Stimulated activated CD8-positive, alpha-beta memory T cell treated with anti-CD3 and anti-CD28 coated beads, Interleukin-2, amount 100 ng/mL, for 48 hours (primary cell): ENCODE measurements at regions not wholly inside any gene's neighbourhood (a gene's known extent, or its start where the extent isn't known, plus 50 kb on each side); places are given as distances from the start of the nearest gene placed in this dataset.
"Not testable (repeated sequence)": the region's sequence is repeated elsewhere in the genome, so short reads cannot be mapped to it uniquely, and the experiment has no call there.

ENCODE experiments used
- DNase-seq, 2 donors: peaks; one replicate each; pipeline ENCODE4 v3.0.0-alpha.2; 2020; ENCODE audit warnings: low read depth in 2 of 2

DNA sequence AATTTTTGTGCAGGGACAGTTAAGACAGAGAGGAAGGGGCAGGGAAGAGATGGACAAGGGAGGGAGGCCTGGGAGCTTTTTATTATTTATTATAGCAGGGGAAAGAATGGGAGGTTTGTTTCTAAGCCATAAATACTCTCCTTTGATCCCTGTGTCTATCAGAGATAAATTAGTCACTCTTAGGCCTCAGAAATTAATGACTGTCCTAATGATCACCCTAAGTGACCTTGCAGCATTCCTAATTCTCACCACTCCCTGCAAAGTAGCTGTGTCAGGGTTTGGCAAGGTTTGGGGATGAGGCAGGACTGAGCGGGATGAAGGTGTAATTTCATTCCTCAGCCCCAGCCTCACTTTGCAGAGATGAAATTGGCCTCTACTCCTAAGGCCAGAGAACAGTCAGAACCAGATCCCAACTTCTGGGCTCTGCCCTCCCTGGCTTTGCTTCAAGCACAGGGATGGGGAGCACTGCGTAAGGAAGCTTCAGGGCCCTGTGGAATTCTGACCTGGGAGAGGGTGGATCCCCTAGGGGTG lies 95.0 kb downstream of the TMEM17 start:
- DNase-seq, result no peak

DNA sequence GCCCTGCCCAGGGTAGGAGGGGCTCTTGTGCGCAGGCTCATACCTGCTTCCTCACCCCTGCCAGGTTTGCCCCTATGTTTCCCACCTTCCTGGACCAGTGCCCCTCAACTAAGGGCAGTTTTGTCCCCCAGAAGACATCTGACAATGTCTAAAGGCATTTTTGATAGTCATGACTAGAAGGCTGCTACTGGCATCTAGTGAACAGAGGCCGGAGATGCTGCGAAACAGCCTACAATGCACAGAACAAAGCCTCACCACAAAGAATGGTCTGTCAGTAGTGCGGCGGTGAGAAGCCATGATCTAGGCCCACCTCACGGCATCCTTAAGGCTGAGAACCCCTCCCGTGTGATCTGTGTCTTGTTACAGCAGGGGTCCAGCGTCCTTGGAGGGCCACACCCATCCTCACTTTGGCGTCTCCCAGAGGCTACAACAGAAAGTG lies 96.0 kb downstream of the TMEM17 start:
- DNase-seq, result no peak

DNA sequence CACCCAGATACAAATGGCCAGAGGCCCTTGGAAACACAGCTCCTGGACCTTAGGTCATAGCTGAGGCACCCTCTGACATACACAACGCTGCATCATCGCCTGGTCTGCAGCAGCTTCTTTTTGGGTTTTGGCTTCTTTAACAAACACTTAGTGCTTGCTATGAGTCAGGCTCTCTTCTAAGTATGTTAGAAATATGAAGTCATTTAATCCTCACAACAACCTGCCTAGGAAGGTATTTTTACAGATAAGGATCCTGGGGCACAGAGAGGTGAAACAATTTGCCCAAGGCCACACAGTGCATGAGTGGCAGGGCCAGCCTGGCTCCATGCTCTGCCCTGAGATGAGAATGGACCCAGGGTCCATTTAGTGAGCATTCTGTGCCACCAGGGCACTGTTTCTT lies 96.6 kb downstream of the TMEM17 start:
- DNase-seq, result no peak

DNA sequence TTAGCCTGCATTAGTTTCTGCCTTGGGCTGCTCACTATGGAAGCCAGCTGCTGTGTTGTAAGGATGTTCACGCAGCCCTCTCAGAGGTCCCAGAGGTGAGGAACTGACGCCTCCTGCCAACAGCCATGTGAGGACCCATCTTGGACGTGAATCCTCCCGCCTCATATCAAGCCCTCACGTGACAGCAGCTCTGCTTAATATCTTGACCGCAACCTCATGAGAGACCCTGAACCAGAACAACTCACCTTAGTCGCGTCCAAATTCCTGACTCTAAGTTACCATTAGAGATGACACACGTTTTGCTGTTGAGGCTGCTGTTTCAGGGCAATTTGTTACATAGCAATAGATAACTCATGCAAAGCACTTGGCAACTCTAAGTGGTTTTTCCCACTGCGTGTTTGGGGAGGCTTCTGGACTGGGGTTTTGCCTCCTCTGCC lies 97.7 kb downstream of the TMEM17 start:
- no peak for DNase-seq

DNA sequence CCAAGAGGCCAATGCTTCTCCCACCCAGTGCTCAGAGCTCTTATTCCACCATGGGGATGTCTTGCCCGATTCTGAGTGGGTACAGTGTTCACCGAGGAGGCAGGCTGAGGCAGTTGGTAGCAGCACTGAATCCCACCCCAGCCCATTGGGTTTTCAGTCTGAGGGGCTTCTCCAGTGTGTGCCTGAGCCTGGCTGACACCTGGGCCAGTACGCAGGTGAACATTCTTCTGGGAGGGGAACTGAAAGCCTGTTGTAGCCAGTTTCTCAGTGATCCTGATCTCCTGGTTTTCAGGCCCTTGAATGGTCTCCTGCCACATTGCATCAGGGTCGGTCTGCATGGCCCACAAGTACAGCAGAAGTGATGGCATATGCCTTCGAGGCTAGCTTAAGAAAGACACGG lies 98.2 kb downstream of the TMEM17 start:
- no peak for DNase-seq

DNA sequence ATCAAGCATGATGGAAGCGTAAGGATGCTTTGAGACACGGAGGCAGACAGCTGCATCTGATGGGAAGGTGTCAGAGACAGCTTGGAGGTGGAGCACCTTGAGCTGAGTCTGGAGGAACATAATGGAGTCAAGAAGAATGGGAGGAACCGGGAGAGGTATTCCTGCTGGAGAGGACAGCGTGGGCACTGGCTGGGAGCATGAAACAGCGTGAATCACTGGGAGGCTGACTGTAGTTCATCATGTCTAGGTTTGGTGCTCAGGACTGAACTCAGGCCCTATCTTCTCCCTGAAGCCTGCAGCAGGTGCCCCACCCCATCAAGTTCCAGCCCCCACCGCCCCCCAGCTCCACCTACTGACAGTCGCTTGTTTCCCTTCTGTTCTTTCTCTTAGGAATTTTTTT lies 98.6 kb downstream of the TMEM17 start:
- DNase-seq, result no peak

DNA sequence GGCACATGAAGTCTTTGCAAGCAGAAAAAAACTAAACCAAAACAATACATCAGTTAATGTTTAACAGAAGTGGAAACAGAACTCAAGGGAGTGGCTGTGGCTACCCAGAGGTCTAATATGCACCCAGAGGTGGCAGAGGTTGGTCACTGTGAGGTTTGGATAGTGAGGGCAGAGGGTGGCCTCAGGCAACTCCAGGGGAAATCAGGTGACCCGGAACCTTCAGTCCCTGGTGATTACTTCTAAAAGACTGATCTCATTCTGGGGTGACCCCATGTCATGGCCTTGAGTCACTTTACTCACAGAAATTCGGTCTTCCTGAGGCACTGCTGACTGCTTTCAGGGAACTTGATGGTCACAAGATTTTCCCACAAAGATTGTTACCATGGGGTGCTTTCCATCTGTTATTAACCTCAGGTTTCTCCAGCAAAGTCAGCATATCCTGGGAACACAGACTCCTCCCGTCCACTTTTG lies 99.4 kb downstream of the TMEM17 start:
- no peak for DNase-seq

DNA sequence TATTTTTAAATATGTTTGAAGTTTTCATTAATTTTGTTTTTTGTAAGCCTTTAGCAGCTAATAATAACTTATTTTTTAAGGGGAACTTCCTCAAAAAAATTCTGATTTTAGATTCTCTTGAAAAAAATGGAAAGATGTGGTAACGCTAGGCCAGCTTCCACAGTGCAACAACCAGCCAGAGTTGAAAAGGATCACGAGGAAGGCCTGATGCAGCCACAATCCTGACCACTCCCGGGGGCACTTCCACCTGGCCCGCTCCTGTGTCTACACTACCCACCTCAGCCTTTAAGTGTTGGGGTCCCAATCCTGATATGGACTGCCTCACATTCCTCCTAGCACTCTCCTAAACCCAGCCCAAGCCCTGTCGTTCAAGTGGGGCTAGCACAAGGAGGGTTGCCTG lies 101.1 kb downstream of the TMEM17 start:
- DNase-seq, result no peak

DNA sequence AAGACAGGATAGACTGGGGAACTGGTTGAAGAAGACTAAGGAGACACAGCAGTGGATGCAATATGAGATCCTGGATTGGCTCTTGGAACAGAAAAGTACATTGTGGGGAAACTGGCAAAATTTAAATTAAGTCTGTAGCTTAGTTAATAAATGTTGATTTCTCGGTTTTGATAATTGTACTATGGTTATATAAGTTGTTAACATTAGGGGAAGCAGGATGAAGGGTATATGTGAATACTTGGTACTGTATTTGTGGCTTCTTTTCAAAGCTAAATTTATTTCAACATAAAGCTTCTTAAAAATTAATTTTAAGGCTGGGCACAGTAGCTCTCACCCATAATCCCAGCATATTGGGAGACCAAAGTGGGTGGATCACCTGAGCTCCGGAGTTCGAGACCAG lies 103.8 kb downstream of the TMEM17 start:
- DNase-seq, result no peak

DNA sequence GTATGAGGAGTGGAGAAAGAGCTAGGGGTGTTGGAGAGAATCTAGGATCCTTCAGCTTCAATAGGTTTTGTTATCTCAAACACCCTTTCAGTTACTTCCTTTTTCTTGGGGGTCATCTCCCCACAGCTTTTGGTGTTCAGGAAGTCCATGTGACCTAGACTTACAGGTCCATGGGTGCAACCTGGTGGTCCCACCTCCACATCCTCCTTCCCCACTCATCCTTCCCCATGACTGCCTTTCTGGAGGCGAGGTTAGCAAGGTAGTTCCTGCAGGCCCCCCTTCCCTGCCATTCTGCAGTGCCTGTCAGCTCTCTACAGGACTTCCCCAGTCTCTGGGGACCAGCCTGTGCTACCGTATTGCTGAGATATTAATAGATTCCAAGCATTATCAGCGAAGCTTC lies 107.6 kb downstream of the TMEM17 start:
- DNase-seq, result no peak

DNA sequence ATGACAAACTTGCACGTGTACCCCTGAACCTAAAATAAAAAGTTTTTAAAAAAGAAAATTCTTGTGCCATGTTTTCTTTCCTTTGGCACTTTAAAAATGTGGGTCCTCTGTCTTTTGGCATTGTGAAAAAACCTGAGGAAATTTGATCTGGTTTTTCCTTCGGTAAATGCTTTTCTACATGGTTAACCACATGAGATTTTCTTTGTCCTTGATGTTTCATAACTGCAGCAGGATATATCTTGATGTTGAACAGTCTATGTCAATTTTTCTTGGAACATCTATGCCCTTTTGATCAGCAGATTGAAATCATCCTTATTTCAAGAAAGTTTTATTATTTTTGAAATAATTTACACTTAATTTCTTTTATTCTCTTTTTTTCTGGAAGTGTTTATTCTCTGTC lies 109.1 kb downstream of the TMEM17 start:
- DNase-seq, result no peak

DNA sequence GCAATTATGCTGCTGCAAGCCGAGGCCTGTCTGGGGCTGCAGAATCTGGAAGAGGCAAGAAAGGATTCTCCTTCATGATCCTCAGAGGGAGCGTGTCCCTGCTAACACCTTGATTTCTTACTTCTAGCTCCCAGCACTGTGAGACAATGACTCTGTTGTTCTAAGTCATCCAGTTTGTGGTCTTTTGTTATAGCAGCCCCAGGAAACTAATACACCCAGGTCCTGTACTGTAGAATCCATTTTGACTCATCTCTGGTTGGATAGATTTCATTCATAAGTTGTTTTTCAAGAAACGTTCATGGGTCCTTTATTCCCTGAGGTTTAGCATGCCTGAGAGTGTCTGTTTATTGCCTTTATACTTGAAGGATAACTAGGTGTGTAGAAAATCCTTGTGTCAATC lies 112.7 kb downstream of the TMEM17 start:
- DNase-seq, result no peak

DNA sequence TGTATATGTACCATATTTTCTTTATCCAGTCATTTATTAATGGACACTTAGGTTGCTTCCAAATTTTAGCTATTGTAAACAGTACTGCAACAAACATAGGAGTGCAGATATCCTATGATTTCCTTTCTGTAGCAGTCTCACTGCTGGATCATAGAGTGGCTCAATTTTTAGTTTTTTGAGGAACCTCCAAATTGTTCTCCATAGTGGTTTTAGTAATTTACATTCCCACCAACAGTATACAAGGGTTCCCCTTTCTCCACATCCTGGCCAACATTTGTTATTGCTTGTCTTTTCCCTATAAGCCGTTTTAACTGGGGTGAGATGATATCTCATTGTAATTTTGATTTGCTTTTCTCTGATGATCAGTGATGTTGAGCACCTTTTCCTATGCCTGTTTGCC lies 114.3 kb downstream of the TMEM17 start:
- DNase-seq, result no peak

DNA sequence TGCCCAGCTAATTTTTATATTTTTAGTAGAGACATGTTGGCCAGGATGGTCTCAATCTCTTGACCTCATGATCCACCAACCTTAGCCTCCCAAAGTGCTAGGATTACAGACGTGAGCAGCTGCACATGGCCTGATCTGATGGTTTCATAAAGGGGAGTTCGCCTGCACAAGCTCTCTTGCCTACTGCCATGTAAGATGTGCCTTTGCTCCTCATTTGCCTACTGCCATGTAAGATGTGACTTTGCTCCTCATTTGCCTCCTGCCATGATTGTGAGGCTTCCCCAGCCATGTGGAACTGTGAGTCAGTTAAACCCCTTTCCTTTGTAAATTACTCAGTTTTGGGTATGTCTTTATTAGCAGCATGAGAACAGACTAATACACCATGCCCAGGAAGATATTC lies 119.6 kb downstream of the TMEM17 start:
- DNase-seq, result not testable (repeated sequence)

DNA sequence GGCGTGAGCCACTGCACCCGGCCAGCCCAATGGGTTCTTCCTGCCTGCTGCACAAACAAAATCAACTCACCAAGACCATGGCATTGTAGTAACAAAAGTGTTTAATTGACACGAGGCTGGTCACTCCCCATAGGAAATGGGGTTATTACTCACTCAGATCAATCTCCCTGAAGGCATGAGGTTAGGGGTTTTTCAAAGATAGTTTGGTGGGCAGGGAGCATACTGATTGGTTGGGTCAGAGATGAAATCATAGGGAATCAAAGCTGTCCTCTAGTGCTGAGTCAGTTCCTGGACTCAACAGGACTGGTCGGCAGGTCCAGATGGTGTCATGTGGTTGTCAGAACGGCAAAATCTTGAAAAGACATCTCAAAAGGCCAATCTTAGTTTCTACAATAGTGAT lies 122.1 kb downstream of the TMEM17 start:
- DNase-seq, result no peak

DNA sequence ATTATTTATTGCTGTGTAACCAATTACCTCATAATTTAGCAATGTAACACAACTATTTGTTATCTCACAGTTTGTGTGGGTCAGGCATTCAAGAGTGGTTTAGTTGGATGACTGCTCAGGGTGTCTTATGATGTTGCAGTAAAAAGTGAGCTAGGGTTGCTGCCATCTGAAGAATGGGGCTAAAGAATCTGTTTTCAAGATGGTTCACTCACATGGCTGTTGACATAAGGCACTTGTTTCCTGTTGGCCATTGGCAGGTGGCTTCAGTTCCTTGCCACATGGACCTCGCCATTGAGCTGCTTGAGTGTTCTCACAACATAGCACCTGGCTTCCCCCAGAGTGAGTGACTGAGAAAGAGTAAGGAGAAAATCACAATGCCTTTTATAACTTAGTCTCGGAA lies 123.2 kb downstream of the TMEM17 start:
- no peak for DNase-seq

DNA sequence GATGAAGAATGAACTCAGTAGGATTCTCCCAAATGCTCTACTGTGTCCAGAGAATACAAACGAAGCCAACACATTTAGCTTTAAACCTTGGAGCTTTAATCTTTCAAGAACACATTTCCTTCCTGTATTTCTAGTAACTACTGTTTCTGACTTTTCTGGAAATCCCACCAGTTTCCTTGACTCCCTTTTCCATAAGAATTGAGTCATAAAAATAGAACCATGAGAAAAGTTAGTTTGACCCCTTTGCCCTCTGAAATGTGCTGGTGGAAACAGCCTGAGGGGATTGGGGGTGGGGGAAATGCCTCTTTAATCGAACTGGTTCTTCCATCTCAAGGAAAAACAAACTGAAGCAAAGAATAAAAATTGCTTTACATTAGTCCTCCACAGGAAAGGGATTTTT lies 123.9 kb downstream of the TMEM17 start:
- no peak for DNase-seq

DNA sequence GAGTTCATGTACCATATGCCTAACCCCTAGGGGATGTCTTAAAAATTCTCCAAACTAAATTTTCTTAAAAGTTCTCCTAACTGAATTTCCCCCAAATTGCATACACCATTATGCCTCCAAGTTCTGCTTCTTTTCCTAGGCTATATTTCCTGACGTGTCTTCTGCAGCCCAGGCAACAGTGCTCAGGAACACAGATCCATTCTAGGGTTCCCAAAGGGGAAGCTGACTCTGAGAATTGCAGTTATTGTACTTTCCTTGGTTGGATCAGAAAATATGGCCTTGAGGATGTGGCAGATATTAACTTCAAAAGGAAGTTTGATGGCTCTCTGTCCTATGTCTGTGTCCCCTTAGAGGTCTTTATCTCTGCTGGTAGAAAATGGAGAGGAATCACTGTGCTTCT lies 124.3 kb downstream of the TMEM17 start:
- no peak for DNase-seq

DNA sequence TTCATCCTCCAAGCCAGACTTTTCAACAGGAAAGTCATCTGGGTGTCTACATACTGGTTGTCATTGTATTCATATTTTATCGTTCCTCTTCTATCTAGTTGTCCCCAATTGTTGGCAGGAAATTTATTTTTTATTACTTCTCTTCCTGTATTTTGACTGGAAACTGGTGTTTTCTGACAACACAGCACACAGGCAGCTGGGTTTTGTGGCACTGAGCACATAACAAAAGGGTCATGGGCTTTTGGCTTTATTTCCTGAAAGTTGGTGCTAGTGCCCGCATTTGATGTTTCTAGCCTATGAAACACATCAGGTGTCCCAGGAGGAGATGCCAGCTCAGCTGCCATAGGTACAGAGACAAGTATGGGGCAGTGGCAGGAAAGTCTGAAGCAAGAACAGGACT lies 126.4 kb downstream of the TMEM17 start:
- no peak for DNase-seq

DNA sequence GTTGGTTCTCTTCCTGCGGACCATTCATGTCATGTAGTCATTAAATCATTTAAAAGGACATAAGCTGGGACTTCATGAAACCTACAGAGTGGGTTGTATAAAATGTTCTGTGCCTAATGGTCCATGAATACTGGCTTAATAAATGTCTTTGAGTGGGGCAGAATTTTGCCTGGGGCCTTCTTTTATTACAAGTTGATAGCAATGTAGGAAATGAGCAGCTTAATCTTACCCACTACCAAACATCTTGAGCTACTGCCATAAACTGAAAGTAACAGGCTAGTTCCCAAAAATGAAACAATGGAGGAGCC lies 130.9 kb downstream of the TMEM17 start:
- DNase-seq, result no peak

DNA sequence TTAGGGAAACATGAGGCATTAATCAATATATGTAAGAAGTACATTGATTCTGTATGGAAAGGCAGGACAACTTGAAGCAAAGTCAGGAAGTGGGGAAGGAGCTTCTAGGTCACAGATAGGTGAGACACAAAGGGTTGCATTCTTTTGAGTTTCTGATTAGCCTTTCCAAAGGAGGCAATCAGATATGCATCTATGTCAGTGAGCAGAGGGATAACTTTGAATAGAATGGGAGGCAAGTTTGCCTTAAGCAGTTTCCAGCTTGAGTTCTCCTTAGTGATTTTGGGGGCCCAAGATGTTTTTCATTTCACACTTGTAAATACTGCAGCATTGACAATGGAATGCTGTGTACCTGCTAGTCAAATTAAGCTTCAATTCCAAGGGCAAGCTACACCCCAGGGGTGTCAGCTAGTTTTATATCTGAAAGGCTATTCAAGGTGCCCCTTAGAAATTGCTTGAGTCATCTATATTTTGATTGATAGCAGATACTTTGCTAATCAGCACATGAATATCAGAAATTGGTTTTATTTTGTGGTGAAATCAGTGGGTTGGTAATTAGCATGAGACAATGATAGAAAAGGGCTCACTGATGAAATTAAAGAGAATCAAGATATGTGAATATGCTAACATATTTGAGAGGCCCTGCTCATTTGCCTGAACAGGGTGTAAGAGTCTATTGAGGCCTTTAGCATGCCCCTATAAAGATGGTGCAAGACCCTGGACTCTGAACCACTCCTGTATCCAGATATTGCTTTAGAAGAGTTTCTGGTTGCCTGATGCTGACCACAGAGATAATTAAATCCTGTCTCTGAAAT lies 131.5 kb downstream of the TMEM17 start:
- no peak for DNase-seq

DNA sequence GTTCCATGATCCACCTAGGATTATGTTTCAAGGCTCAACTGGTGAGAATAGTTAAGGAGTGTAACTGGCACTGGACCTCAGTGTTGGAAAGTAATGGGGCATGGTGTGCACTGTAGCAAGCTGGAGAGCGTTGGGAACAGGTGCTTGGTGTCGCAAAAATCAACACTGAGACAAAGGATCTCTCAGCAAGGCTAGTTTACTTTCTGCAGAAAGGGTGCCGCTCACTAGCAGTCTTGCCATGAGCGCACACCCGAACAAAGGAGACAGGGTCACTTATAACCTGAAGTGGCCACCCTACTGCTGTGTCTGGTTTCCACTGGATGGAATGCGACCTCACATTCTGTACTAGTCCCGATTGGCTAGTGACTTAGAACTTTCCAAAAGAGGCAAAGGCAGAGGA lies 133.2 kb downstream of the TMEM17 start:
- no peak for DNase-seq

DNA sequence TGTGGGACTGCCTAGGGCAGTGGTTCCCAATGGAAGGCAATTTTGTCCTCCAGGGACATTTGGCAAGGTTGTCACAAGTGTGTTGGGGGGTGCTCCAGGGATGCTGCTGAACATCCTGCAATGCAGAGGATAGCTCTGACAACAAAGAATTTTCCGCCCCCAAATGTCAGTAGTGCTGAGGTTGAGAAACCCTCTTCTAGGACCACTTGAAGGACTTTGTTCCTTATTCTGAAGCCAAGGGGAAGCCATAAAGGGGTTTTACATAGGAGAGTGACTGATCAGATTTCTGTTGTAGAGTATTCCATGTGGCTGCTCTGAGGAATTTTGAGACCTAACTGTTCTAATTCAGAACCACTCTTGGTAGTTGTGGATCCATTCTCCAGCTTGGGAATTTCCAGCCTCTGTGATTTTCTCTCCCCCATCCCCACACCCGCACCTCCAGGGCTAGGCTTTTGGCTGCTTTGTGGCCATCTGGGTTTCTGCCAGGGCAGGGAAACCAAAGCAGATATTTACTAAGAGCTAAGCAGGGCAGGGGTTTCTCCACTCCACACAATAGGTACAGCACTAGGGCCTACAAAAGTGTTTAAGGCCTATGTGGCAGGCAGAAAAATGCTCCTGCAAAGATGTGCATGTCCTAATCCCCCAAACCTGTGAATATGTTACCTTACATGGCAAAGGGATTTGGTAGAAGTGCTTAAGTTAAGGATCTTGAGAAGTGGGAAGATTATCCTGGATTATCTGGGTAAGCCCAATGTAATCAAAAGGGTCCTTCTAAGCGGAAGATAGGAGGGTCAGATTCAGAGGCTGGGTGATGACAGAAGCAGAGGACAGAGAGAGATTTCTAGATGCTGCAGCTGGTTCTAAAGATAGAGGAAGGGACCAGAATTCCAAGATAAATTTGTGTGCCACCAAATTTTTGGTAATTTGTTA lies 135.4 kb downstream of the TMEM17 start:
- DNase-seq, result no peak
